Panc1 (cell line): ENCODE measurements at regions not wholly inside any gene's neighbourhood (a gene's known extent, or its start where the extent isn't known, plus 50 kb on each side); places are given as distances from the start of the nearest gene placed in this dataset.

Source experiments
- POLR2AphosphoS5 ChIP-seq: IDR thresholded peaks from 2 replicates; pipeline ENCODE4 v1.6.1; 2012; ENCODE audit warnings: mild to moderate bottlenecking, low read depth, low read length, moderate library complexity
- SIN3A ChIP-seq: IDR thresholded peaks from 2 replicates; pipeline ENCODE4 v1.6.1; 2012; ENCODE audit warnings: low read depth, mild to moderate bottlenecking, low read length, moderate library complexity, borderline replicate concordance; ENCODE audit not compliant: insufficient read depth
- TF ChIP-seq, protein P1 (sequence below): fragments of 450-650 bp; IDR thresholded peaks from 2 replicates; pipeline ENCODE4 v1.5.1; 2017; ENCODE audit warnings: mild to moderate bottlenecking
- TF ChIP-seq, protein P2 (sequence below), 2 experiments: IDR thresholded peaks; 2 replicates each; pipeline ENCODE4 v1.6.1; 2011 to 2012; ENCODE audit warnings: low read depth in 2 of 2, control low read depth in 1 of 2, low read length in 1 of 2, mild to moderate bottlenecking in 1 of 2, moderate library complexity in 1 of 2; ENCODE audit not compliant: insufficient read depth in 1 of 2

DNA sequence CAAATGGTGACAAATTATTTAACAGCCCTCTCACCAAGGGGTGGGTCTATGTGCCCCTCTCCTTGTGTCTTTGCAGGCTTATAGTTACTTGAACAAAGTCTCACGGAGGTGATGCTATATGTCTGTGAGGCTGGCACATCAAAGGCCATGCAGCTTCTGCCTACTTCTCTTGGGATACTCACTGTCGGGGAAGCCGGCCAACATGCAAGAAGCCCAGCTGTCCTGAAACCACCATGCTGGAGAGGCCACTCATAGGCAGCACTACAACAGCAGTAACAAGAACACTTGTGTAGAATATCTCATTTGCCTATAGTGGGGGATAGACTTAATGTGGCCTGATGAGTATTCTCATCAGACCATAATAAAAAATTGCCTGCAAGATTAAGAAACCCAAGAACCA, 233.7 kb upstream of the NCKAP5 start:
- TF ChIP-seq, protein P1, sequence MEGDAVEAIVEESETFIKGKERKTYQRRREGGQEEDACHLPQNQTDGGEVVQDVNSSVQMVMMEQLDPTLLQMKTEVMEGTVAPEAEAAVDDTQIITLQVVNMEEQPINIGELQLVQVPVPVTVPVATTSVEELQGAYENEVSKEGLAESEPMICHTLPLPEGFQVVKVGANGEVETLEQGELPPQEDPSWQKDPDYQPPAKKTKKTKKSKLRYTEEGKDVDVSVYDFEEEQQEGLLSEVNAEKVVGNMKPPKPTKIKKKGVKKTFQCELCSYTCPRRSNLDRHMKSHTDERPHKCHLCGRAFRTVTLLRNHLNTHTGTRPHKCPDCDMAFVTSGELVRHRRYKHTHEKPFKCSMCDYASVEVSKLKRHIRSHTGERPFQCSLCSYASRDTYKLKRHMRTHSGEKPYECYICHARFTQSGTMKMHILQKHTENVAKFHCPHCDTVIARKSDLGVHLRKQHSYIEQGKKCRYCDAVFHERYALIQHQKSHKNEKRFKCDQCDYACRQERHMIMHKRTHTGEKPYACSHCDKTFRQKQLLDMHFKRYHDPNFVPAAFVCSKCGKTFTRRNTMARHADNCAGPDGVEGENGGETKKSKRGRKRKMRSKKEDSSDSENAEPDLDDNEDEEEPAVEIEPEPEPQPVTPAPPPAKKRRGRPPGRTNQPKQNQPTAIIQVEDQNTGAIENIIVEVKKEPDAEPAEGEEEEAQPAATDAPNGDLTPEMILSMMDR = no peak
- TF ChIP-seq POLR2AphosphoS5 (no peak), SIN3A (no peak)
- TF ChIP-seq, protein P2, sequence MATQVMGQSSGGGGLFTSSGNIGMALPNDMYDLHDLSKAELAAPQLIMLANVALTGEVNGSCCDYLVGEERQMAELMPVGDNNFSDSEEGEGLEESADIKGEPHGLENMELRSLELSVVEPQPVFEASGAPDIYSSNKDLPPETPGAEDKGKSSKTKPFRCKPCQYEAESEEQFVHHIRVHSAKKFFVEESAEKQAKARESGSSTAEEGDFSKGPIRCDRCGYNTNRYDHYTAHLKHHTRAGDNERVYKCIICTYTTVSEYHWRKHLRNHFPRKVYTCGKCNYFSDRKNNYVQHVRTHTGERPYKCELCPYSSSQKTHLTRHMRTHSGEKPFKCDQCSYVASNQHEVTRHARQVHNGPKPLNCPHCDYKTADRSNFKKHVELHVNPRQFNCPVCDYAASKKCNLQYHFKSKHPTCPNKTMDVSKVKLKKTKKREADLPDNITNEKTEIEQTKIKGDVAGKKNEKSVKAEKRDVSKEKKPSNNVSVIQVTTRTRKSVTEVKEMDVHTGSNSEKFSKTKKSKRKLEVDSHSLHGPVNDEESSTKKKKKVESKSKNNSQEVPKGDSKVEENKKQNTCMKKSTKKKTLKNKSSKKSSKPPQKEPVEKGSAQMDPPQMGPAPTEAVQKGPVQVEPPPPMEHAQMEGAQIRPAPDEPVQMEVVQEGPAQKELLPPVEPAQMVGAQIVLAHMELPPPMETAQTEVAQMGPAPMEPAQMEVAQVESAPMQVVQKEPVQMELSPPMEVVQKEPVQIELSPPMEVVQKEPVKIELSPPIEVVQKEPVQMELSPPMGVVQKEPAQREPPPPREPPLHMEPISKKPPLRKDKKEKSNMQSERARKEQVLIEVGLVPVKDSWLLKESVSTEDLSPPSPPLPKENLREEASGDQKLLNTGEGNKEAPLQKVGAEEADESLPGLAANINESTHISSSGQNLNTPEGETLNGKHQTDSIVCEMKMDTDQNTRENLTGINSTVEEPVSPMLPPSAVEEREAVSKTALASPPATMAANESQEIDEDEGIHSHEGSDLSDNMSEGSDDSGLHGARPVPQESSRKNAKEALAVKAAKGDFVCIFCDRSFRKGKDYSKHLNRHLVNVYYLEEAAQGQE (IDR thresholded peaks at IDR 0.05; ENCODE audit: insufficient read depth in 1 of 2, low read depth in 2 of 2, low read length in 1 of 2) = no peak
